ENCODE measurements at regions not wholly inside any gene's neighbourhood (a gene's known extent, or its start where the extent isn't known, plus 50 kb on each side); places are given as distances from the start of the nearest gene placed in this dataset.

DNA sequence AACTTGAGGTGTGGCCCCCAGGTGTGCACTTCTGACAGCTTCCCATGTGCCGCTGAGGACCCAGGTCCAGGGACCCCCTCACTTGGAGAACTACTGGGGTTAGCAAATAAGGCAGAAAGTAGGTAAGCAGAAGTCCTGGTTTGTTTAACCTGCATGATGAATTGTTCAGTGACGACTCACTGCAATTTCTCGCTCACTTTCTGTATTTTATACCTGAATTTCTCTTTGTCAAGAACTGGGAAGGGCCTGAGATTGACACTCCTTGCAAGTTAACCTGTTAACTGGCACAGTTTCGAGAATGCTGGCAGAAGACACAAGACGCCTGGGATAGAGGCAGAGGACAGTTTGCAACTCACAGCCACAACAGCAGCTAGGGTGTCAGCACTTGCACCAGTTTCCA, 164.5 kb upstream of the NCK2 start:
- no peak for DNase-seq (ENCODE audit: extremely low read depth, low read depth)
- H3K4me3 ChIP-seq (replicated peaks; ENCODE audit: low read depth, low read length), result no peak overlapping the region
- TF ChIP-seq, protein P1, sequence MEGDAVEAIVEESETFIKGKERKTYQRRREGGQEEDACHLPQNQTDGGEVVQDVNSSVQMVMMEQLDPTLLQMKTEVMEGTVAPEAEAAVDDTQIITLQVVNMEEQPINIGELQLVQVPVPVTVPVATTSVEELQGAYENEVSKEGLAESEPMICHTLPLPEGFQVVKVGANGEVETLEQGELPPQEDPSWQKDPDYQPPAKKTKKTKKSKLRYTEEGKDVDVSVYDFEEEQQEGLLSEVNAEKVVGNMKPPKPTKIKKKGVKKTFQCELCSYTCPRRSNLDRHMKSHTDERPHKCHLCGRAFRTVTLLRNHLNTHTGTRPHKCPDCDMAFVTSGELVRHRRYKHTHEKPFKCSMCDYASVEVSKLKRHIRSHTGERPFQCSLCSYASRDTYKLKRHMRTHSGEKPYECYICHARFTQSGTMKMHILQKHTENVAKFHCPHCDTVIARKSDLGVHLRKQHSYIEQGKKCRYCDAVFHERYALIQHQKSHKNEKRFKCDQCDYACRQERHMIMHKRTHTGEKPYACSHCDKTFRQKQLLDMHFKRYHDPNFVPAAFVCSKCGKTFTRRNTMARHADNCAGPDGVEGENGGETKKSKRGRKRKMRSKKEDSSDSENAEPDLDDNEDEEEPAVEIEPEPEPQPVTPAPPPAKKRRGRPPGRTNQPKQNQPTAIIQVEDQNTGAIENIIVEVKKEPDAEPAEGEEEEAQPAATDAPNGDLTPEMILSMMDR (IDR thresholded peaks at IDR 0.05; ENCODE audit: low read depth, low read length, missing control alignments), result no peak

DNA sequence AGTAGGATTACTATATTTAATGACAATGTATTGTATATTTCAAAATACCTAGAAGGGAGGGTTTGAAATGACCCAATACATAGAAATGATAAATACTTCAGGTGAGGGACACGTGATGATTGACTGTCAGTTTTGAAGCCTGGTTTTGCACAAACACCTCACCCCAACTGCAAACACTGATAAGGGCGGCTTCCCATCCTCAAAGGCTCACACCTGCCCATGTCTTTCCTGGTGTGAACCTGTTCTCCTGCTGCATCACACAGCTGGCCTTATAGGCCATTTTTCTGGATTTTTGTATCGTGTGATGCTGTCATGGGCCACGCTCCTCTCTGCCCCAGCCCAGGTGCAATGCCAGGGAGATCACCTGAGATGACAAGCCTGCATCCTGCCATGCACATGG, 166.5 kb upstream of the NCK2 start:
- DNase-seq (ENCODE audit: extremely low read depth, low read depth), result no peak
- TF ChIP-seq, protein P1 (IDR thresholded peaks at IDR 0.05; ENCODE audit: low read depth, low read length, missing control alignments), result no peak
- no peak overlapping the region for H3K4me3 ChIP-seq (replicated peaks; ENCODE audit: low read depth, low read length)

DNA sequence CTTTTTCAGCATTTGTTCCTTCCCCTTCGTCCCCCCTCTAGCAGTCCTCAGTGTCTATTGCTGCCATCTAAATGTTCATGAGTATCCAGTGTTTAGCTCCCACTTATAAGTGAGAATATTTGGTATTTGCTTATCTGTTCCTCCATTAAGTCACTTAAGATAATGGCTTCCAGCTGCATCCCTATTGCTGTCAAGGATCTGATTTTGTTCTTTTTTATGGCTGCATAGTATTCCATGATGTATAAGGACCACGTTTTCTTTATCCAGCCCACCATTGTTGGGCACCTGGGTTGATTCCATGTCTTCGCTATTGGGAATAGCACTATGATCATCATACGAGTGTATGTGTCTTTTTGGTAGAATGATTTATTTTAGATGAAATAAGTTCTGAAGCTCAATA, 166.9 kb upstream of the NCK2 start:
- no peak for DNase-seq (ENCODE audit: extremely low read depth, low read depth)
- TF ChIP-seq, protein P1 (IDR thresholded peaks at IDR 0.05; ENCODE audit: low read depth, low read length, missing control alignments), result no peak
- no peak overlapping the region for H3K4me3 ChIP-seq (replicated peaks; ENCODE audit: low read depth, low read length)

DNA sequence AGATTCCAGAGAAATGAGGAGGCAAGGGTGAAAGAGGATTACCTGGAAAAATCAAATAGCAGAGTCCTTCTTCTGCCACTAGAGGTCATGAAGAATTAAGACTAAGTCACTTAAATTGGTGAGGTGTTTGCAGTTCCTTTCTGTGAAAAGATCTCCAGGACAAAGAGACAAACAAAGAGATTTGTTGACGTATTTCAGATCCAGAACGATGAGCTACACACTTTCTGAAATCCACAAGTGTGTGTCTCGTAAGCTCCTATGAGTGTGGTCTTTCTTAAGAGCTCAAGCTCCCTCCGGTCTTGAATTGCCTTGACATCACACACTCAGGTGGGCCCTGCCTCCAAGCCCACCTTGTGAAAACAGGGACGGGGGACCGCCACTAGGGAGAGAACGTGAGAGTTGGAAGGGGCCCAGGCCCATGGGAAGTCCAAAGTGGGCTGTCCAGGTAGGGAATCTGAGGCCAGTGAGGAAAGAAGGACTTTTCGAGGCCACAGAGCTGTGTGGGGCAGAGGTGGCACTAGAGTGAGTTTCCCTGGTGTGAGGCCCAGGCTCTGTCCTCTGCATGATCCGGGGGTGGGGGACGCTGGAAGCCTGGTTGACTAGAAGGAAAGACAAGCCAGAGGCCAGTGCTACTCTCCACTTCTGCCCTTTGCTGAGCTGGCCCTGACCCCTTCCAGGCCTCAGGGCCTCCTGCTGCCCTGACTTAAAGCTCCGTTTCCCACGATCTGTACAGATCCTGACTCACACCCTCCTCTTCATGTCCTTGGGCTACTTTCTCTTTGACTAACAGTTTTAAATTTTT, 168.1 kb upstream of the NCK2 start:
- no peak overlapping the region for H3K4me3 ChIP-seq (replicated peaks; ENCODE audit: low read depth, low read length)
- TF ChIP-seq, protein P1 (IDR thresholded peaks at IDR 0.05; ENCODE audit: low read depth, low read length, missing control alignments), result peak; percentile 29
- DNase-seq (ENCODE audit: extremely low read depth, low read depth), result no peak

DNA sequence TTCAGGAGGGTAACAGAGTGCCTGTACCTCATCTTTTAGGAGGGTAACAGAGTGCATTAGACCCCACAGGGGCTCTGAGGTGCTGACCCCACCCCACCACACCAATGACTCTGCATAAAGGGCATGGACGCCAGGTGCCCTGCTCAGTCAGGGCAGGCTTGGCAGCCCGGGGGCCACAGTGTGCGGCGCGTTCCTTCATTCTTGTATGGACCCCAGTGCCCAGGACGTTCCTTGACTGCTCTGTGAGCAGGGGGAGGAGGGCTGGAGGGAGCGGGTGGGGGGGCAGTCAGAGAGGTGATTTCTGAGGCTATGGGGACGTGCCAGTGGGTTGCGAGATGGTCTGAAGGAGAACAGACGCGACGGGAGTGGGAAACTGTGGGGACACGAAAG, 168.7 kb upstream of the NCK2 start:
- no peak overlapping the region for H3K4me3 ChIP-seq (replicated peaks; ENCODE audit: low read depth, low read length)
- DNase-seq (ENCODE audit: extremely low read depth, low read depth), result no peak
- TF ChIP-seq, protein P1 (IDR thresholded peaks at IDR 0.05; ENCODE audit: low read depth, low read length, missing control alignments), result no peak

DNA sequence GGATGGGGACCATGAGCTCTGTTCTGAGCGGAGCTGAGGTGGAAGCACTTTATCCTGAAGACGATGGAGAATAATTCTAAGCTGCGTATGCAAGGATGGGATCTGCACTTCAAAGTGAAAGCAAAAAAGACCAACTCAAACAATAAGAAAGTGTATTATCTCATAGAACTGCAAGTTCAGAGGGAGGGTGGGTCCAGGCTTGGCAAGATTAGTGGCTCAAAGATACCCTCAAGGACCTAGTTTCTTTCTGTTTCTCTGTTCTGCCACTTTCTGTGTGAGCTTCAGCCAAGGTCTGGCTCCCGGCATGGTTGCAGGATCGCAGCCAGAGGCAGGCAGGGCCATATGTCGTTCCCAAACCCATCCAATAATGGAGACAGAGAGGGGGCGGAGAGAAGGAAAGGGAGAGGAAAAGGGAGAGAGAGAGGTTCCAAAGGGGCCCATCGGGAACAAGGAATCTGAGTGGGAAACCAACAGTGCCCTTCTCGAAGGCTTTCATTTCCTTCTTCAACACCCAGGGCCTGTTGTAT, 169.2 kb upstream of the NCK2 start:
- TF ChIP-seq, protein P1 (IDR thresholded peaks at IDR 0.05; ENCODE audit: low read depth, low read length, missing control alignments), result no peak
- no peak for DNase-seq (ENCODE audit: extremely low read depth, low read depth)
- no peak overlapping the region for H3K4me3 ChIP-seq (replicated peaks; ENCODE audit: low read depth, low read length)
